DOHH2 (cell line): ENCODE measurements at regions not wholly inside any gene's neighbourhood (a gene's known extent, or its start where the extent isn't known, plus 50 kb on each side); places are given as distances from the start of the nearest gene placed in this dataset.

ENCODE experiments used
- H3F3A ChIP-seq: fragments of 200-600 bp; sonication (generic), shearing (Covaris generic); 2 replicates; pipeline ENCODE4 v1.6.0; 2016; ENCODE audit warnings: antibody characterized with exemption, mild to moderate bottlenecking; ENCODE audit not compliant: control insufficient read depth, insufficient read depth
- H3K27ac ChIP-seq: fragments of 200-600 bp; sonication (generic); 2 replicates; pipeline ENCODE4 v1.5.1; 2014; ENCODE audit warnings: low read depth, mild to moderate bottlenecking, low read length, moderate library complexity
- H3K27me3 ChIP-seq: fragments of 200-600 bp; sonication (generic); 2 replicates; pipeline ENCODE4 v1.6.1; 2014; ENCODE audit warnings: mild to moderate bottlenecking, low read length, mixed read lengths; ENCODE audit not compliant: control insufficient read depth
- H3K36me3 ChIP-seq: fragments of 200-600 bp; sonication (generic); 2 replicates; pipeline ENCODE4 v1.6.1; 2014; ENCODE audit warnings: mild to moderate bottlenecking, low read length, moderate library complexity, mixed read lengths; ENCODE audit not compliant: control insufficient read depth
- H3K4me1 ChIP-seq: fragments of 200-600 bp; sonication (generic); 2 replicates; pipeline ENCODE4 v1.6.1; 2014; ENCODE audit warnings: mild to moderate bottlenecking, low read length, mixed read lengths; ENCODE audit not compliant: control insufficient read depth
- H3K4me2 ChIP-seq: fragments of 200-600 bp; sonication (generic); 2 replicates; pipeline ENCODE4 v1.6.0; 2014; ENCODE audit warnings: mild to moderate bottlenecking, low read length, moderate library complexity
- H3K4me3 ChIP-seq: fragments of 200-600 bp; sonication (generic); 2 replicates; pipeline ENCODE4 v1.5.1; 2014; ENCODE audit warnings: mild to moderate bottlenecking, low read length, mixed read lengths
- H3K79me2 ChIP-seq: fragments of 200-600 bp; sonication (generic); 2 replicates; pipeline ENCODE4 v1.6.1; 2014; ENCODE audit warnings: mild to moderate bottlenecking, low read length, mixed read lengths; ENCODE audit not compliant: control insufficient read depth
- H3K9me2 ChIP-seq: fragments of 200-600 bp; sonication (generic); replicated peaks from 2 replicates; pipeline ENCODE4 v1.6.1; 2014; ENCODE audit warnings: mild to moderate bottlenecking, low read length, mixed read lengths; ENCODE audit not compliant: control insufficient read depth
- H3K9me3 ChIP-seq: fragments of 200-600 bp; sonication (generic); 2 replicates; pipeline ENCODE4 v1.6.1; 2014; ENCODE audit warnings: antibody characterized with exemption, low read length, mixed read lengths; ENCODE audit not compliant: control insufficient read depth, insufficient read depth
- H4K20me1 ChIP-seq: fragments of 200-600 bp; sonication (generic); 2 replicates; pipeline ENCODE4 v1.6.0; 2014; ENCODE audit warnings: low read depth, mild to moderate bottlenecking, antibody characterized with exemption, low read length, moderate library complexity; ENCODE audit not compliant: control insufficient read depth, insufficient read depth
- CTCF ChIP-seq: fragments of 200-600 bp; sonication (generic); IDR thresholded peaks from one replicate; pipeline ENCODE4 v1.5.1; 2014; ENCODE audit warnings: antibody characterized with exemption, mild to moderate bottlenecking, low read depth, low read length; ENCODE audit not compliant: poor library complexity, severe bottlenecking
- EZH2phosphoT487 ChIP-seq: fragments of 200-600 bp; sonication (generic); IDR thresholded peaks from 2 replicates; pipeline ENCODE4 v1.6.1; 2017; ENCODE audit warnings: borderline replicate concordance, mild to moderate bottlenecking, antibody characterized with exemption, low read length, moderate library complexity, mixed read lengths

DNA sequence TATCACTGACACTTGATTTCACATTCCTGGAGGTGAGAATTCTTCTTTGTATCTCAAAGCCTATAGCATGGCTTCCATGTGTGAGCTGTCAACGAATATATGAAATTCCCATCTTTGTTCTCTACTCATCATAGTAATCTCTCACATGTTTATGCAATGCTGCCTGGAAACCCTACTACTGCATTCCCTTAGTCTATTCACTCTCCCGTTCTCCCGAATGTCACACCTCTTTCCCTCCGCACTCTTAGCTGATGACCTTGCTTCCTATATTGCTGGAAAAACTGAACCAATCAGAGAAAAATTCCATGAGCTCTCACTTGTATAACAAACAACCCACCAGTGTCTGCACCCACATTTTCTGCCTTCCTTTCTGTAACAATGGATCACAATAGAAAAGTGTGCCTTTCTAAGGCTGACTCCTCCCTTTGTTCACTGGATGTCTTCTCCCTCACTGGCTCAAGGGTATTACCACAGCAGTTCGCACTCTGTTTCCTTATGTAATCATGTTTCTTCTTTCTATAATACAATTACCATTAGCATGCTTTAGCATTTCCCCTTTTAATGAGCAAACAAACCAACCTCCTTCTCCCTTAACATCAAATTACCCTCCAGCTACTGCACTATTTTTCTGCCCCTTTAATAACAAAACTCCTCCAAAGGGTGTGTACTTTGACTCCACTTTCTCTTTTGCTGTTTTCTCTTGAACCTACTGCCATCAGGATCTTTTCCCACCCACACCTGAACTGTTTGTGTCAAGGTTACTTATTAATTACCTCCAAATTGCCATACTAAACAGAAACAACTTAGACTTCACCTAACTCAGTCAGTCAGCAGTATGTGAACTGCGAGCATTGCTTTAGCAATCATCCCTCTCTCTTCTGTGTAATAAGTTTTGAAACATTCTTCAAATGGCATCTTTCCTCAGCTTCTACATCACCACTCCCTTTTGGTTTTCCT lies 63.9 kb upstream of the CCDC196 start:
- no peak overlapping the region for H3K27ac ChIP-seq
- no peaks in the 10 kb centered on the region for H3K4me1 ChIP-seq
- no peaks in the 10 kb centered on the region for H3K9me2 ChIP-seq
- no peaks in the 10 kb centered on the region for H3K79me2 ChIP-seq
- H4K20me1 ChIP-seq, result no peaks in the 10 kb centered on the region
- H3K36me3 ChIP-seq, result no peaks in the 10 kb centered on the region
- H3K4me2 ChIP-seq, result no peak overlapping the region
- H3K4me3 ChIP-seq, result no peak overlapping the region
- H3K27me3 ChIP-seq, result no peaks in the 10 kb centered on the region
- TF ChIP-seq EZH2phosphoT487 (no peak), CTCF (no peak)
- H3K9me3 ChIP-seq, result no peaks in the 10 kb centered on the region
- H3F3A ChIP-seq, result no peaks in the 10 kb centered on the region

DNA sequence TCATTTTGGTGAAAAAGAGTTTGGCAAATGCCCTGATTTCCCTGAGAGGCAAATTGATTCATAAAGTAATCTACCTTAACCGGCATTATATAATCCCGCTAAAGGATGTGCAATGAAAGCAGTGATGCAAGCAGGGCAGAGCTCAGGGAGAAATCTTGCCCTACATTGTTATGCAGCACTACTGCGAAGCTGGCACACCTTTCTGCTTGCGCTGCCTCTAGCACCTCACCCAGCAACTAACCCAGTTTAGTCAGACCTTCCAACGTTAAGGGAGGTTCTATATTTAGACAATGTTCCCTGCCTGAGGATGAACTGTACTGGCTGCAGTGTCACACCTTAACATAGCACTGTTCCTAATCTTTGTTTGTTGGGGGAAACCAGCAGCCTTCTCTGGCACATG lies 60.8 kb upstream of the CCDC196 start:
- TF ChIP-seq EZH2phosphoT487 (no peak), CTCF (no peak)
- no peak overlapping the region for H3K4me3 ChIP-seq
- H3K79me2 ChIP-seq, result no peaks in the 10 kb centered on the region
- H4K20me1 ChIP-seq, result no peaks in the 10 kb centered on the region
- H3K27ac ChIP-seq, result no peak overlapping the region
- H3K9me2 ChIP-seq, result no peaks in the 10 kb centered on the region
- no peaks in the 10 kb centered on the region for H3K9me3 ChIP-seq
- H3K4me2 ChIP-seq, result no peak overlapping the region
- H3K27me3 ChIP-seq, result no peaks in the 10 kb centered on the region
- H3K4me1 ChIP-seq, result no peaks in the 10 kb centered on the region
- H3K36me3 ChIP-seq, result no peaks in the 10 kb centered on the region
- H3F3A ChIP-seq, result no peaks in the 10 kb centered on the region

- H3K36me3 ChIP-seq, result no peaks in the 10 kb centered on the region
- no peaks in the 10 kb centered on the region for H3K79me2 ChIP-seq
- no peak overlapping the region for H3K4me3 ChIP-seq
- H3K9me3 ChIP-seq, result no peaks in the 10 kb centered on the region
- no peaks in the 10 kb centered on the region for H3K4me1 ChIP-seq
- H3K9me2 ChIP-seq, result no peaks in the 10 kb centered on the region
- no peaks in the 10 kb centered on the region for H4K20me1 ChIP-seq
- H3K4me2 ChIP-seq, result no peak overlapping the region
- H3K27ac ChIP-seq, result no peak overlapping the region
- no peaks in the 10 kb centered on the region for H3F3A ChIP-seq
- no peaks in the 10 kb centered on the region for H3K27me3 ChIP-seq
- TF ChIP-seq CTCF, result no peak
- no peak for TF ChIP-seq EZH2phosphoT487
These were observed 59.7 kb upstream of the CCDC196 start for GRCh38 chr14:66426451-66426850.
